HEK293T (cell line): ENCODE measurements at regions not wholly inside any gene's neighbourhood (a gene's known extent, or its start where the extent isn't known, plus 50 kb on each side); places are given as distances from the start of the nearest gene placed in this dataset.
"Not testable (repeated sequence)": the region's sequence is repeated elsewhere in the genome, so short reads cannot be mapped to it uniquely, and the experiment has no call there.

Experiments used
- CTCF ChIA-PET: fragments of 350-600 bp; formaldehyde crosslinking; extraction: SDS; loops from one replicate; lab custom pipeline; 2021; ENCODE audit warnings: antibody characterized with exemption, inconsistent platforms; lab: Yijun Ruan, JAX
- POLR2A ChIA-PET: fragments of 350-600 bp; formaldehyde crosslinking; extraction: SDS; loops from one replicate; lab custom pipeline; 2020; ENCODE audit warnings: antibody characterized with exemption, inconsistent platforms; lab: Yijun Ruan, JAX
- DNase-seq: peaks from one replicate; pipeline ENCODE4 v3.0.0; 2012; ENCODE audit warnings: mixed read lengths; ENCODE audit errors: extremely low spot score
- ARNT ChIP-seq: fragments of 450-650 bp; IDR thresholded peaks from 2 replicates; pipeline ENCODE4 v1.6.1; 2017; ENCODE audit warnings: mild to moderate bottlenecking
- BHLHE40 ChIP-seq: fragments of 450-650 bp; IDR thresholded peaks from 2 replicates; pipeline ENCODE4 v1.6.1; 2016; ENCODE audit warnings: mild to moderate bottlenecking, moderate library complexity, borderline replicate concordance
- CTBP1 ChIP-seq: fragments of 450-650 bp; IDR thresholded peaks from 2 replicates; pipeline ENCODE4 v1.6.1; 2016; ENCODE audit warnings: borderline replicate concordance
- ELF4 ChIP-seq: fragments of 450-650 bp; IDR thresholded peaks from 2 replicates; pipeline ENCODE4 v1.6.1; 2017; ENCODE audit warnings: antibody characterized with exemption
- FOXA1 ChIP-seq: fragments of 450-650 bp; IDR thresholded peaks from 2 replicates; pipeline ENCODE4 v1.6.1; 2016; ENCODE audit warnings: mild to moderate bottlenecking
- FOXK2 ChIP-seq: fragments of 450-650 bp; IDR thresholded peaks from 2 replicates; pipeline ENCODE4 v1.6.1; 2016; ENCODE audit warnings: mild to moderate bottlenecking
- FOXM1 ChIP-seq: fragments of 450-650 bp; IDR thresholded peaks from 2 replicates; pipeline ENCODE4 v1.6.1; 2017; ENCODE audit warnings: mild to moderate bottlenecking, borderline replicate concordance
- HDGF ChIP-seq: fragments of 450-650 bp; IDR thresholded peaks from 2 replicates; pipeline ENCODE4 v1.6.1; 2017; ENCODE audit warnings: antibody characterized with exemption, borderline replicate concordance
- L3MBTL2 ChIP-seq: fragments of 450-650 bp; conservative IDR thresholded peaks from 2 replicates; pipeline ENCODE4 v1.6.1; 2016; ENCODE audit warnings: mild to moderate bottlenecking
- LEF1 ChIP-seq: fragments of 450-650 bp; IDR thresholded peaks from 2 replicates; pipeline ENCODE4 v1.6.1; 2017; ENCODE audit warnings: mild to moderate bottlenecking, borderline replicate concordance
- NFRKB ChIP-seq: fragments of 450-650 bp; IDR thresholded peaks from 2 replicates; pipeline ENCODE4 v1.6.1; 2016; ENCODE audit warnings: mild to moderate bottlenecking, moderate library complexity
- SP1 ChIP-seq: fragments of 450-650 bp; IDR thresholded peaks from 2 replicates; pipeline ENCODE4 v1.6.1; 2017
- SUZ12 ChIP-seq: fragments of 450-650 bp; IDR thresholded peaks from 2 replicates; pipeline ENCODE4 v1.6.1; 2016; ENCODE audit warnings: mild to moderate bottlenecking
- TARDBP ChIP-seq: fragments of 450-650 bp; IDR thresholded peaks from 2 replicates; pipeline ENCODE4 v1.6.1; 2016
- ZNF384 ChIP-seq: fragments of 450-650 bp; IDR thresholded peaks from 2 replicates; pipeline ENCODE4 v1.6.1; 2016
- TF ChIP-seq, protein P1 (sequence below): fragments of 450-650 bp; IDR thresholded peaks from 2 replicates; pipeline ENCODE4 v1.6.1; 2016

DNA sequence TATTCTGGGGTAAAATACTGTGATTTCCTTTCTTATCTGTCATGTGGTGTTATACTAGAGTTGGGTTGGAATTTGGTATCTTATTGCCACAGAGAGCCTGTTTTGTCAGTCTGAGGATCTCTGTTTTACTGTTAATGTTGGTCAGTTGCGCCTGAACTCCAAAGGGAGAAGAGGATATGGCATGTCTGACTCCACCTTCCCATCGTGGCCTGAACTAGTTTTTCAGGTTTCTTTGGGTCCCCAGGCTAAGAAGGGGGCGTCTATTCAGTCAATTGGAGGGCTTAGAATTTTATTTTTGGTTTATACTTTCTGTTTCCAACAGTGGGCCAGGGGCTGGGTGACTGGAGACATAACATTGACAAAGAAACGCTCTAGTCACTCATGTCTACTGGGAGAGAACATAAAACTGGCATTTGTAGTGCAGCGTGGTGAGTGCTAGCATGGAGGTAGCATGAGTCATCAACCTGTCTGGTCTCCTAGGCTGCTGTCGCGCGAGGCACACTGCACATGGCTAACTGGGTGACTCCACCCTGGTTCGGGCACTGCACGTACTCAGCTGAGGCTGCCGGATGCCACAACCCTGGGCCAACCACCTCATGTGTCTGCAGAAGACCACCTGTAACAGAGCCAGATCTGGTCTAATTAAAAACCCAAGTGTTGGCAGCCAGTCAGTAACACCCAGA, 120.1 kb upstream of the OR9Q1 start:
- DNase-seq: no peak
- no peak for TF ChIP-seq LEF1
- TF ChIP-seq ARNT: no peak
- TF ChIP-seq ELF4: no peak
- no peak for TF ChIP-seq FOXM1
- no peak for TF ChIP-seq HDGF
- no peak for TF ChIP-seq SP1
- TF ChIP-seq ZNF384: no peak
- no peak for TF ChIP-seq CTBP1
- no peak for TF ChIP-seq FOXK2
- no peak for TF ChIP-seq SUZ12
- ChIA-PET CTCF (no interaction called here), POLR2A (no interaction called here)

DNA sequence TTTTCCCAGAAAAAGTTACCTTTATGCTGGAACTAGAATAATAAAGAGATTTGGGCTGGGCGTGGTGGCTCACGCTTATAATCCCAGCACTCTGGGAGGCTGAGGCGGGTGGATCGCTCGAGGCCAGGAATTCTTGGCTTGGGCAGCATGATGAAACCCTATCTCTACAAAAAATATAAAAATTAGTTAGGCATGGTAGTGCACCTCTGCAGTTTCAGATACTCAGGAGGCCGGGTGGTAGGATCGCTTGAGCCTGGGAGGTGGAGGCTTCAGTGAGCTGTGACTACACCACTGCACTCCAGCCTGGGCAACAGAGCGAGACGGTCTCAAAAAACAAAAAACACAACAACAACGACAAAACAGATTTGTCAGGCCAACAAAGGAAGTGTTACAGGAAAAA, 119.3 kb upstream of the OR9Q1 start:
- DNase-seq: no peak
- CTCF ChIA-PET: no interaction called here

DNA sequence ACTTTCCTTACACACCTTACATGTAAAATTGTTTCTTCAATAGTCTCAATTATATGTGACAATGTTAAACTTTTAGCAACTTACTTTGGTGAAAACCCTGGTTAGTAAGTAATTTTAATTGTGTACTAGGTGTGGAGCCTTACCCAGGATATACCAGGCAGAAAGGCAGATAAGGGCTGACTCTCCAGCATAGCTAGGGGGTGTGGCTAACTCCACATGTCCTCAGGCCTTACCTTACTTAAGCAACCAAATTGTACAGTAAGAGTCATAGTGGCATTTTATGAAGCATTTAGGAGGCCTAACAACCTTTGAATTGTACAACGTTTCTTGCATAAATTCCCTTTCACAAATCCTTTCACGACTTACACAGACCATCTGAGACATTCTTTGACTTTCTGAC, 118.2 kb upstream of the OR9Q1 start:
- TF ChIP-seq ELF4 (no peak), BHLHE40 (no peak), HDGF (no peak), LEF1 (no peak), CTBP1 (no peak), SP1 (no peak), ZNF384 (no peak), FOXM1 (no peak), ARNT (no peak), SUZ12 (no peak), FOXA1 (no peak), NFRKB (no peak)
- DNase-seq: no peak
- ChIA-PET CTCF (no interaction called here), POLR2A (no interaction called here)

More for the DNA sequence above, 119.3 kb upstream of the OR9Q1 start:
- POLR2A ChIA-PET: no interaction called here
- TF ChIP-seq FOXM1 (no peak), ARNT (no peak), LEF1 (no peak), CTBP1 (no peak), FOXK2 (no peak), ZNF384 (no peak)
- TF ChIP-seq, protein P1, sequence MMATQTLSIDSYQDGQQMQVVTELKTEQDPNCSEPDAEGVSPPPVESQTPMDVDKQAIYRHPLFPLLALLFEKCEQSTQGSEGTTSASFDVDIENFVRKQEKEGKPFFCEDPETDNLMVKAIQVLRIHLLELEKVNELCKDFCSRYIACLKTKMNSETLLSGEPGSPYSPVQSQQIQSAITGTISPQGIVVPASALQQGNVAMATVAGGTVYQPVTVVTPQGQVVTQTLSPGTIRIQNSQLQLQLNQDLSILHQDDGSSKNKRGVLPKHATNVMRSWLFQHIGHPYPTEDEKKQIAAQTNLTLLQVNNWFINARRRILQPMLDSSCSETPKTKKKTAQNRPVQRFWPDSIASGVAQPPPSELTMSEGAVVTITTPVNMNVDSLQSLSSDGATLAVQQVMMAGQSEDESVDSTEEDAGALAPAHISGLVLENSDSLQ: no peak

DNA sequence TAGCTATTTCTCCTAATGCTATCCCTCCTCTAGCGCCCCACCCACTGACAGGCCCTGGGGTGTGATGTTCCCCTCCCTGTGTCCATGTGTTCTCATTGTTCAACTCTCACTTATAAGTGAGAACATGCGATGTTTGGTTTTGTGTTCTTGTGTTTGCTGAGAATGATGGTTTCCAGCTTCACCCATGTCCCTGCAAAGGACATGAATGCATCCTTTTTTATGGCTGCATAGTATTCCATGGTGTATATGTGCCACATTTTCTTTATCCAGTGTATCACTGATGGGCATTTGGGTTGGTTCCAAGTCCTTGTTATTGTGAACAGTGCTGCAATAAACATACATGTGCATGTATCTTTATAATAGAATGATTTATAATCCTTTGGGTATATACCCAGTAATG, 115.3 kb upstream of the OR9Q1 start:
- CTCF ChIA-PET, POLR2A ChIA-PET, DNase-seq: not testable (repeated sequence)

DNA sequence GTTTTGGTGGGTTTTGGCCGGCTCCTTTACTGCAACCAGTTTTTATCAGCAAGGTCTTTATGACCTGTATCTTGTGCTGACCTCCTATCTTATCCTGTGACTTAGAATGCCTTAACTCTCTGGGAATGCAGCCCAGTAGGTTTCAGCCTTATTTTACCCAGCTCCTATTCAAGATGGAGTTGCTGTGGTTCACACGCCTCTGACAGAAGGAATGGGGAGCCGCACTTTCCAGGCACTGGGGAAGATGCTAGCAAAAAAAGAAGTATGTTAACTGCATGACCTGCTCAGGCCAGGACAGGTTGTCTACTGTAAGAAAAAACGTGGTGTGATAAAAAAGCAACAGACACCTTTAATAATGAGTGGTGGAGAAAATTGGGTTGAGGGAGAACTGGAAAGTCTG, 112.2 kb upstream of the OR9Q1 start:
- DNase-seq, CTCF ChIA-PET, POLR2A ChIA-PET: not testable (repeated sequence)

DNA sequence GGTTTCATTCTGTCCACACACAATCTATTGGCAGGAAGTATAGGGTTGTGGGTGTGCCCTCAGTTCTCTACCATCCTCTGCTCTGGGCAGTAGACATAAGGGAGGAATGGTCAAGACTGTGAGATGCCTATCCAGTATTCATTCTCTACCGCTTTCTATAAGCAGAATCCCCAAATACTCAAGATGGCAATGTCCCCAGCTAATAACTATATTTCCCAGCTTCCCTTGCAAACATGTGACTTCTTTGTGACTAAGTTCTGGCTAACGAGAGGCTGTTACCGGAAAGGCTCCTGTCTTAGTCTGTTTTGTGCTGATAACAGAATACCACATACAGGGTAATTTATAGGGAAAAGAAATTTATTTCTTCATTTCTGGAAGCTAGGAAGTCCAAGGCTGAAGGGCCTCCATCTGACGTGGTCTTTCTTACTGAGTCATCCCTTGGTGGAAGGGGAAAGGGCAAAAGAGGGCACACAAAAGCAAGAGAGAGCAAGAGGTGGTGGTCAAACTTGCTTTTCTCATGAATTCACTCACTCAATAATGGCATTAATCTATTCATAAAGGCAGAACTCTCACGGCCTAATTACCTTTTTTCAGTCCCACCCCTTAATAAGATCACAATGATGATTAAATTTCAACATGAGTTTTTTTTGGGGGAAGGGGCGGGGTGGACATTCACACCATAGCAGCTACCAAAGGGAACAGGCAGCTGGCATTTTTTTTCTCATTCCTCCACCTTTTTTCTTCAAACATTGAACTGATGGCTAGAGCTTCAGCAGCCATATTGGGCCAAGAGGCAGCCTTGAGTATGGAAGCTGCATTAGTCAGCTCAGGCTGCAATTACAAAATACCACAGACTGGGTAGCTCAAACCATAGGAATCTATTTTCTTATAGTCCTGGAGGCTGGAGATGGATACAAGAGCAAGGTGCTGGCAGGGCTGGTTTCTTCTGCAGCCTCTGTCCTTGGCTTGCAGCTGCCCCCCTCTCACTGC, 109.7 kb upstream of the OR9Q1 start:
- ChIA-PET CTCF (no interaction called here), POLR2A (no interaction called here)
- DNase-seq: no peak
- TF ChIP-seq TARDBP (no peak), L3MBTL2 (no peak), HDGF (no peak), CTBP1 (no peak), FOXK2 (no peak), ZNF384 (no peak), LEF1 (no peak), ARNT (no peak), FOXM1 (no peak), BHLHE40 (no peak), NFRKB (no peak), ELF4 (no peak), SUZ12 (no peak)

DNA sequence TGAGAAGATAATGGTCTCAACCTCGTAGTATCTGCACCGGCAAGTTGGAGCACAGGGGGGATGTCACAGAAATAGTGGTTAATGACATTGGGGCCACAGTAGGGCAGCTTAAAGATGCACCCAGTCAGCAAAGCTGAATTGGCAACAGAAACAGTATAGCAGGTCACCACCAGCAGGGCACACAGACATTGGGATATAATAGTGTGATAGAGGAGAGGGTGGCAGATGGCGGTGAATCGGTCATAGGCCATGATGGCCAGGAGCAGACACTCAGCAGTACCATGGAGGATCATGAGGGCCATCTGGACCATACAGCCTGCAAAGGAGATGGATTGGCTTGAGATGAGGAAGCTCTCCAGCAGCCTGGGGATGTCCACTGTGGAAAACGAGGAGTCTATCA, 106.0 kb upstream of the OR9Q1 start:
- TF ChIP-seq L3MBTL2: no peak
- TF ChIP-seq BHLHE40: no peak
- TF ChIP-seq, protein P1: no peak
- no peak for TF ChIP-seq FOXK2
- no peak for TF ChIP-seq CTBP1
- no peak for TF ChIP-seq LEF1
- no peak for TF ChIP-seq TARDBP
- no peak for TF ChIP-seq ELF4
- TF ChIP-seq HDGF: no peak
- no peak for TF ChIP-seq NFRKB
- TF ChIP-seq SP1: no peak
- TF ChIP-seq SUZ12: no peak
- TF ChIP-seq ARNT: no peak
- TF ChIP-seq FOXM1: no peak
- no peak for TF ChIP-seq ZNF384
- no peak for TF ChIP-seq FOXA1
- DNase-seq: no peak
- ChIA-PET CTCF (no interaction called here), POLR2A (interaction anchor here (0.6 kb wide), 1 partner anchor 35 kb away, joined by 3 read pairs; no protein-coding TSS in a partner anchor)
